ENCODE measurements at regions not wholly inside any gene's neighbourhood (a gene's known extent, or its start where the extent isn't known, plus 50 kb on each side); places are given as distances from the start of the nearest gene placed in this dataset.
"Not testable (repeated sequence)": the region's sequence is repeated elsewhere in the genome, so short reads cannot be mapped to it uniquely, and the experiment has no call there.

DNA sequence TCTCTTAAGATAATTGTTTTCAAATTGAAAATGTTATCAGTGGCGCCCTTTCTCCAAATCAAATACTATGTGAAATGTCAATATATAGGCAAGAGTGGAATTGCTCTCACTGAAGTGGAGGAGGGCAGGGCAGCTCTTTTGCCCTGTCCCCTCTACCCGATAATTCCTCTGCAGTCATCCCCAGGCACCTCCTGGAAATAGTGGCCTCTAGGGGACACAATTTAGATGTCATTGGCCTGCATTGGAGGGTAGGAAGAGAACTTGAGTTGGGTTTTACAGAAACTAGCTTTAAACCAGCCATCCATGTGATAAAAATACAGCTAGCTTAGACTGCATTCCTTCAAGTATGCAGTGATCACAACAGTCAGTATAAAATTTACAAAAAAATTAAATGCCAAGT is 288.9 kb downstream of the EDEM1 start:
- DNase-seq (ENCODE audit: low read depth) = no peak

DNA sequence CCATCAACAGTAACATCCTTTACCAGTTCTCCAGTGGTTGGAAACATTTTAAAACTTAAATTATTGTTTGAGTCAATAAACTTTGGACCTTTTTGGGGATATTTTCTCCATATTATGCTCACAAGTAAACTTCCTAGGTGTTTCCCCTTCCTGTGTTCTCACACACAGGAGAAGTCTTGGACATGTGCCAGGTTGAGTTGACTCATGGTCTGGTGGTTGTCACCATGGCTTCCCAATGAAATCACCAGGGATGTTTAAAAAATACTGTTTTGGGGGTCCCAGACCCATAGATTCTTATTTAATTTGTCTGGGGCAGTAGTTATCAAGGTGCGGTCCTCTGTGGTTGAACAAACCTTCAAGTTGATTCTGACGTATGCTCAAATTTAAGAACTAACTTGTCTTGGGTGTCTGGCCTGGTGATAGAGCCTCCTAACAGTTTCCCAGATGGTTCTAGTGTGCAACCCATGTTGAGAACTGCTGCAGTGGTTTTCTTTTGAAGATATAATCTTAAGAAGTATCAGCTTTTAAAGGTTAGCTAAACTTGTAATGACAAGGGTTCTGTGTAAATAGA is 291.8 kb downstream of the EDEM1 start:
- no peak for DNase-seq (ENCODE audit: low read depth)

DNA sequence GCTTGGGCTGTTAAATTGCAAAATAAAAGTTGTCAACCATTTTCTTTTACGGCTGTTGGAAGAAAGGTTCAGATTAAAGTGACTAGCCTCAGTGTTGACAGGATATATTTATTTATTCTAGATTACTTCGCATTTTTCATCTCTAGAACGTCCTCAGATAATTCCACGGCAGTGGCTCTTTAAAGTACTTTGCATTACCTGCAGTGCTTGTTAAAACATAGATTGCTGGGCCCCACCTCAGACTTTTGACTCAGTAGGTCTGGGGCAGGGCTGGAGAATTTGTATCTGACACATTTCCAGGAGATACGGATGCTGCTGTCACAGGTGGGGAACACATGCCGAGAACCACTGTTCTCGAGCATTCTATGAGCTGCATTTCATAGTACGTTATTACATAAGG is 292.7 kb downstream of the EDEM1 start:
- DNase-seq (ENCODE audit: low read depth) = no peak

DNA sequence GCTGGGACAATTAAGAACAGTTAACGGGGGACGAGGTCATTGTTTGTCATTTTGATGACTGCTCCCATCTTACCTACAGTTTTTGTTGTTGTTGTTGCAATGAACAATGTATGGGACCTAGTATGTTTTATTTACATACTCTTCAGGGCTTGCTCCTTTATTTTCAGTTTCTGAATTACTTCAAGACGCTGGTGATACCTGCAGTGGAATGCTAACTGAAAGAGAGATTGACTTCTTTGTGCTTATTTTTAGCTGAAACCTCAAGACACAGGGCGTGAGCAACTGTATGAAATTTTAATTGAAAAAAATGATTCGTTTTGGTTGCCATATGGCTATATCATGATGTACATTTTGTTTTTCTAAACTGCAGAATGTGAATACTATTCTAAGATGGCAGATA is 297.9 kb downstream of the EDEM1 start:
- DNase-seq (ENCODE audit: low read depth) = no peak

DNA sequence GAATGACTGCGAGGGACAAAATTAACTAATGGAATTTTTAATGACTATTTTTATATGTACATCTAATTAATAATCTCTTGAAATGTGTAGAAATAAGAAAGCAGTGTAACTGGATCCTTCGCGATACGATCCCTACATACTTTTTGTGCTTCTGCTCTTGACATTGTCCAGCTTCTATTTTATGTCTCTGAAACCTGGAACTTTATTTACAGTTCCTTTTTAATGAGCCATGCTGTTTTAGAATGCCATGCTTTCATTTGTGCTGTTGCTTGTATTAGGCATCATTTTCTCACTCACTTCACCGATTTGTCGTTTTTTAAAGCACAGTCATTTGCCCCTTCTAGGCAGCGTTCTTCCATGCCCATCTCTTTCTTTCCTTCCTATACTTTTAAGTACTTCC is 301.3 kb downstream of the EDEM1 start:
- DNase-seq (ENCODE audit: low read depth) = no peak

DNA sequence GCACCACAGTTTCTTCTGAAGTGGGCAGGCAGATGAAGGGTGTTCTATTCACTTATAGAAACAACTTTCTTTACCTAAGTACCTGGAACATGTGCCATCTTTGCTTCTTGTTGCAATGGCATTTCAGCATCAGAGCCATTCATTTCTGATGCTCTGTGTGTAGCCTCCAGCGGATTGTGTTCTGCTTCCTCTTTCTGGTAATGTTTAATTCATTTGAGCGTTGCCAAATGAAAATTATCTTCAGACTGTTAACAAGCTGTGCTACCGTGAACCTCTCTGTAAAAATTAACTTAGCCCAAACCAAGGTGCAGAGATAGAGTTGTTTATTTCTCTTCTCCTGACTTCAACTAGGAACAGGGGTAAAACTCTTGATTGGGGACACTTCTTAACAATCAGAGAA is 302.0 kb downstream of the EDEM1 start:
- DNase-seq (ENCODE audit: low read depth) = no peak

DNA sequence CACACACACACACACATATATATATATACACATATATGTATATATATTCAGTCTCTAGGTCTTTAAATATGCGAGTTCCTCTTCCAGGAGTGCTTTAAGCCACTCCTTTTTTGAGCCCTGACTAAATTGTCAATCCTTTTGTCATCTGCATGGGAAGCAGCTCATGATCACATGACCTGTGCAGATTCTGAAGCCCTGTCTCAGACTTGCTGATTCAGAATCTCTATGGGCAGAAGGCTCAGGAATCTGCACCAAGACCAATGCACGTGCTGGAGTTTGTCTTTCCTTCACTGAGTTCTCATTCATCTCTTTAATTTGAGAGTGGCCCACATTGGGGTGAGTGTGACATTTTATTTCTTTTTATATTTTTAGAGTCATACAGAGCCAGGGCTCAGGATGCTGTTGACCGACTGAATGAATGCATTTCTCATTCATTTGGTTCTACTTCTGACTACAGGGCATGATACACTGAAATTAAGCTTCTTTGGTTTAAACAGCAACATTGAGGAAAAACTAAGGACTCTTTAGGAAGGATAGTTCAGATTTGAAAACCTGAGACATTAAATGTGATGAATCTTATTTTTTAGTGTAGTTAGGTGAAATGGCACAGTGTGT is 307.5 kb downstream of the EDEM1 start:
- DNase-seq (ENCODE audit: low read depth) = no peak

DNA sequence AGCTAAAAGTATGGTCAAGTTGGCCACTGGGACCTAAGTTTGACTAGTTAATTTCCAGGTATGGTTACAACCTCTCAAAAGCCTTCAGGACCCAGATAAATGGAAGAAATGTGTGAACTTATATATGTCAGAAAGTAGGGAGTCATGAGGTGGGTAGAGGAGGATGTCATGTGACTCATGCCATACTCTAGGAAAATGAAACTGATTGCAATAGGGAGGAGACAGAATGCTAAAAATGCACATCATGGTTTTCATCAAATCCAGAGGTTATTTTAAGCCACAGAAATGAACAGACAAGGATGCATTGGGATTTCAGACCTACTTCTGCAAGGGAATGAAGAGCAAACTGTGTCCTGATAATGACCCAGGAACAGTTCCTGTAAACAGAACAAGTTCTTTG is 310.0 kb downstream of the EDEM1 start:
- DNase-seq (ENCODE audit: low read depth) = no peak

DNA sequence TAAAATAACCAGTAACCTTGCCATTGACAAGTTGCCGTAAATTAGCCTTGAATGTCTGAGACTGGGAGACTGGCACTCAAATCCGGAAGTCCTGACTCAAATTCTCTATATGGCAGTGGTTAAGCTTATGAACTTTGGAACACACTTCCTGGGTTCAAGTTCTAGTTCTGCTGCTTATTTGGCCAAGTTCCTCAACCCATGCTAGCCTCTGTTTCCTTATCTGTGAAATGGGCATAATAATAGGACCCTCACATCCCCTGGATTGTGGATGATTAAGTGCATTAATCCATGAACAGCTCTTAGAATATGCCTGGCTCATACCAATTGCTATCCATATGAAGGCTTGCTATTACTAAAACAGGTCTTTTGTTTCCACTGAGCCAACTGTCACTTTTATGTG is 311.5 kb downstream of the EDEM1 start:
- no peak for DNase-seq (ENCODE audit: low read depth)

DNA sequence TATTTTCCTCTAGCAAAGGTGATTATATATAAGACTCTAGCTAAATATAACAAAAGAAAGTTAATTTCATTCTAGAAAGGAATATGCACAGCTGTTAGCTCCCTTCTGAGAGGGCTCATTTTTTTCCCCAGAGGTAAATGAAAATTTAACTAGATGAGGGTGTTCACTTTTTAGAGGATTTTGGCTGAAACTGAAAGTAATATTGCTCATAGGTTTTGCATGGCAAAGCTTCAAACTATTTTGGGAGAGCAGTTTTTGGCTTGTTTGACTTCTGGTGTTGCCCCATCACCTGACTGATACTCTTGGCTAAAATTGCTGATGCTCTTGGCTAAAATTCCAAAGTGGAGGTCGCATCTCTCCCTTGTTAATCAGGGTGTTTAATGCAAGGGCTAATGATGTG is 311.9 kb downstream of the EDEM1 start:
- DNase-seq (ENCODE audit: low read depth) = no peak

DNA sequence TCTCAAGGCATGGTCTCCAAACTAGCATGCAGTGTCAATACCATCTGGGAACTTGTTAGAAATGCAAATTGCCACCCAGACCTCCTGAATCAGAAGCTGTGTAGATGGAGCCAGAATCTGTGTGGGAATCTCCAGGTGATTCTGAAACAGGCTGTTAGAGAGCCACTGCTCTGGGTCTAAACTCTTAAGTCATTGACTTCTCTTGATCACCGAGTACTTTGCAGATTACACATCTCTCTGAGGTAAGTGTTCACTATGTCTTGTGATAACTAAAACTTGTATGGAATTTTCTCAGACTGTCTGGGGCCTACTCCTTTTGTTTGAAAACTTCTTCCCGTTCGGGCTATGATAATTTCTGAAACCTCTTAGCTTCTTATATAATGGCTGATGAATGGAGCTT is 315.6 kb downstream of the EDEM1 start:
- DNase-seq (ENCODE audit: low read depth) = no peak

DNA sequence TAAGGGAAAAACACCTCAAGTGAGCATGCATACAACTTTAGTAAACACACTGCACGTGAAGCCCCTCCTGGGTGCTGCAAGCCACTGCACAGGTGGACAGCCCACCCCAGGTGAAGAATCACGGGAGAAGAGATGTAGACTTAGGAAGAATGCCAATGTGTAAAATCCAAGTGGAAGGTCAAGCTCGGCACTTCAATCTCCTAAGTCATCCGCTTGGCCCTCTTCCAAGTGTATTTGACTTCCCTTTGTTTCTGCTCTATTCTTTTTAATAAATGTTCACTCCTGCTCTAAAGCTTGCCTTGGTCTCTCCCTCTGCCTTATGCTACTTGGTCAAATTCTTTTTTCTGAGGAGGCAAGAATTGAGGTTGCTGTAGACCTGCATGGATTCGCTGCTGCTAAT is 316.6 kb downstream of the EDEM1 start:
- no peak for DNase-seq (ENCODE audit: low read depth)

DNA sequence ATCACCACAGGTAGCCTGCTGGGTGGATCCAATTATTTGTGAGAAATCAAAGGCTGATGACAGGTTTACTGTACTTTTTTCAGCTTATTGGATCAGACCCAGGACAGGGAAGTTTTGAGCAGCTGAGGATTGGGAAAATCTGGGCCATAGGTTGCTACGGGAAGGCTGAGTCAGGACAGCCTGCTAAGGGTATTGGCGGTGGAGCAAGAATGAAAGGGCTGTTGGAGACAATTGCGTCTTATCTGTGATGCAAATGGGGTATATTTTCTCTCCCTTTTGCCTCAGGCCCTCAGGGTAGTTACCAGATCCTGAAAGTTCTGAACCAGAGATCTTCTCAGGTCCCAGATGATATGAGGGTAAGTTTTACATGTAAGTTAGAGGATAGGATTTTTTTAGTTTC is 317.7 kb downstream of the EDEM1 start:
- no peak for DNase-seq (ENCODE audit: low read depth)

DNA sequence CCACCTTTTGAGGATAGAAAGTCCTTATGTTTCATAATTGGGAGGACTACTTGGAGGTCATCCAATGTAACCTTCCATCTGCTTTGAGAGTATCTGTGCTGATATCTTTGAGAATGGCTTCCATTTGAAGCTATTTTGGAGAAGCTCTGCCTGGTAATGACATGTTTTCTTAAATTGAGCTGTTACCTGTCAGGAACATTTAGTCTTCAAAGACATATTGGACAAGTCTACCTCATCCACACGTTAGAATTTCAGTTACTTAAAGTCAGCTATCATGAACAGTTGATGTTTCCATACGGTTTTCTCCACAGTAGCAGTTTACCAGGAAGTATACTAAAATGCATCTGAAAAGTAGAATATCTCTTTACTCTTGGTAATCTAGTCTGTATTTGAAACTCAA is 318.5 kb downstream of the EDEM1 start:
- no peak for DNase-seq (ENCODE audit: low read depth)

DNA sequence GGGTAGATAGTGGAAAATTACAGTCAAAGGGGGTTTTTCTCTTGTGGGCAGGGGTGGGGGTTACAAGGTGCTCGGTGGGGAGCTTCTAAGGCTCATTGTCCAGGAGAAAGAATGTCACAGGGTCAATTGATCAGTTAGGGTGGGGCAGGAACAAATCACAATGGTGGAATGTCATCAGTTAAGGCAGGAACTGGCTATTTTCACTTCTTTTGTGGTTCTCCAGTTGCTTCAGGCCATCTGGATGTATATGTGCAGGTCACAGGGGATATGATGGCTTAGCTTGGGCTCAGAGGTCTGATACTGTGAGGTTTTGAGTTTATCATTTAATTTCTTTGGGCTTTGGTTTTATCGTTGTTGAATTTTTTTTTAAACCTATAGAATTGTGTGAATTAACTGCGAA is 321.4 kb downstream of the EDEM1 start:
- DNase-seq (ENCODE audit: low read depth) = not testable (repeated sequence)

DNA sequence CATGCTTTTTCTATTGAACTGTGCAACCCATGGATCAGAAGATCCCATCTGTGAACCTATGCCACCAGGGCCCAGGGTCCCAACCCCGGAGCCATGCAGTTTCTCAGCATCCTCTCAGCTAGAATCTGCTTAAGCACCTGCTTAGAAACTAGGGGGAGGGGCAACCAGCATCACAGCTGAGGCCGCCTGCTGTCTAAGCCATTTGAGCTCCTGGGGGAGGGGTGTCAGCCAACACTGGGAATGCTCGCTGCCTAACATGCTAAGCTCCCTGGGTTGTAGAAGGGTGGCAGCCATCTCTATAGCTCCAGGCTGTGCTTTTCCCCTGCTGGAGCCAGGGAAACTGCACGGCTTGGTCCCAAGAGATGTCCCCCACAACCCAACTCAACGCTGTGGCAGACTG is 322.8 kb downstream of the EDEM1 start:
- DNase-seq (ENCODE audit: low read depth) = no peak

DNA sequence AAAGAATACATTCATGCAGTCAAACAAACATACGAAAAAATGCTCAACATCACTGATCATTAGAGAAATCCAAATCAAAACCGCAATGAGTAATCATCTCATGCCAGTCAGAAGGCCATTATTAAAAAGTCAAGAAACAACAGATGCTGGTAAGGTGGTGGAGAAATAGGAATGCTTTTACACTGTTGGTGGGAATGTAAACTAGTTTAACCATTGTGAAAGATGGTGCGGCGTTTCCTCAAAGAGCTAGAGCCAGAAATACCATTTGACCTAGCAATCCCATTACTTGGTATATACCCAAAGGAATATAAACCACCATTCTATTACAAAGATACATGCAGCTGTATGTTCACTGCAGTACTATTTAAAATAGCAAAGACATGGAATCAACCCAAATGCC is 330.4 kb downstream of the EDEM1 start:
- no peak for DNase-seq (ENCODE audit: low read depth)

DNA sequence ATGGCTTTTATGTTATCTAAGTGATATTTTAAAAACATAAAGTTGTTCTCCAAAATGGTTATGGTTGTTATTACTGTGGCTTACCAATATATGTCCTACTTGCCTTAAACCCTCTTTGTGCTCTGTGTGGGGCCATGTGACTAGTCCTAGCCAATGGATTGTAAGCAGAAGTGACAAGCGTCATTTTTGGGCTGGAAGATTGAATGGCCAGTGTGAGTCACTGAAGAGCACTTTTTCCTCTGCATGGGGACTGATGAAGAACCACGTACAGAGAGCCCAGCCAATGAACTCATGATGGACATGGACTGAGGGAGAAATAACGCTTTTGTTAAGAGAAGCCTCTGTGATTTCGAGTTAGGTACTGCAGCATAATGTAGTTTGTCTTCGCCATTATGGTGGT is 332.7 kb downstream of the EDEM1 start:
- no peak for DNase-seq (ENCODE audit: low read depth)

DNA sequence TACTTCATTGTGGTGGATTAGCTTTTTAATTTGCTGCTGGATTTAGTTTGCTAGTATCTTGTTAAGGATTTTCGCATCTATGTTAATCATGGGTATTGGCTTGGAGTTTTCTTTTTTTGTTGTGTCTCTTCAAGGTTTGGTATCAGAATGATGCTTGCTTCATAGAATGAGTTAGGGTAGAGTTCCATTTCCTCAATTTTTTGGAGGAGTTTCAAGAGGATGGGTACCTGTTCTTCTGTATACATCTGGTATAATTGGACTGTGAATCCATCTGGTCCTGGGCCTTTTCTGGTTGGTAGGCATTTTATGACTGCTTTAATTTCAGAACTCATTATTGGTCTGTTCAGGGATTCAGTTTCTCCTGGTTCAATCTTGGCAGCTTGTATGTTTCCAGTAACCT is 335.6 kb downstream of the EDEM1 start:
- DNase-seq (ENCODE audit: low read depth) = no peak

DNA sequence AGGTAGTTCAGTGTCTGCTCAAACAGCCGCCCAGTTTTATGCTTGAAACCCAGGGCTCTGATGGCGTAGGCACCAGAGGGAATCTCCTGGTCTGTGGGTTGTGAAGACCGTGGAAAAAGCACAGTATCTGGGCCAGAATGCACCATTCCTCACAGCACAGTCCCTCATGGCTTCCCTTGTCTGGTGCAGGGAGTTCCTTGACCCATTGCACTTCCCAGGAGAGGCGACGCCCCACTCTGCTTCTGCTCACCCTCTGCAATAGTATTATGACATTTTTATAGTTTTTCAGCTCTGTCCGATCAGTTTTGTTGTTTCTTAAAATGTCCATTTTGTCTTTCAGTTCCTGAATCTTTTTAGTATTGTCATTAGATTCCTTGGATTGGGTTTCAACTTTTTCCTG is 343.5 kb downstream of the EDEM1 start:
- DNase-seq (ENCODE audit: low read depth) = no peak

DNA sequence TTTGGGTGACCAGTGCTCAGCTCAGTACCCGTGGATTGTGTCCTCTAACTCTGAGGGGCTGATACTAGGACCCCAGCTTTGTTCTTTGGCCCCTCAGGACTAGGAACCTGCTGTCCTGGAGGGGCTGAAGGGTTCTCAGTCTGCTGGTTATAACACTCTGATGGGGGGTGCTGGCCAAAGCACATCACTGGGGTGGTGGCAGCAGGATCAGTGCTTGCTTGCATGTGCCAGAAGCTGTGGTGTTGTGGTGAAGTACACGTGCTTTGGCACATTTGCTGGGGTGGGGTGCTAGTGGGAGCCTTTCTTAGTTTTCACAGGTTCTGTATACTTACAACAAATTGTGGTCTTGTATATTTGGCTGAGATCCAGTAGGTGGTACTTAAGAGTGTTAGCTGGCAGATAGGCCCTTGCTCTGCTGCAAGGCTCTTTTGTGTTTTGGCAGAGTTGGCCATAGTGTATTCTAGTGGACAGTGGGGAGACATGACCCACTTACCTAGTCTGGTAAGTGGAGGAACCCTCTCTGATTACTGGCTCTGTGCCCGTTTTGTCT is 344.3 kb downstream of the EDEM1 start:
- DNase-seq (ENCODE audit: low read depth) = no peak

DNA sequence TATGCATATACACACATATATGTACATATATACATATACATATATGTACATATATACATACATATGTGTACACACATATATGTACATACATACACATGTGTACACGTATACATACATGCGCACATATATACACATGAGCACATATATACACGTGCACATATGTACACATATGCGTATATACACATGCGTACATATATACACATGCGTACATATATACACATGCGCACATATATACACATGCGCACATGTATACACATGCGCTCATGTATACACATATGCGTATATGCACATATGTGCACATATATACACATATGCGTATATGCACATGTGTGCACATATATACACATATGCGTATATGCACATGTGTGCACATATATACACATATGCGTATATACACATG is 353.0 kb downstream of the EDEM1 start:
- DNase-seq (ENCODE audit: low read depth) = no peak

DNA sequence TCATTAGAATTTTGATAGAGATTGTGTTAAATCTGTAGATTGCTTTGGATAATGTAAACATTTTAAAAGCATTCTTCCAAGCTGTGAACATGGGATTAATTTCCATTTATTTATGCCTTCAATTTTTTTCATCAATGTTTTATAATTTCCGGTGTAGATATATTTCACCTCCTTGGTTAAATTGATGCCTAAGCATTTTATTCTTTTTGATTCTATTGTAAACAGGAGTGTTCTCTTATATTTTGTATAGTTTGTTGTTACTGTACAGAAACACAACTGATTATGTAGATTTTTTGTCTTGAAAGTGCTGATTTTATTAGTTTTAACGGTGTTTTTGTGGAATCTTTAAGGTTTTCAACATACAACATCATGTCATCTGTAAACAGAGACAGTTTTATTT is 355.0 kb downstream of the EDEM1 start:
- no peak for DNase-seq (ENCODE audit: low read depth)

DNA sequence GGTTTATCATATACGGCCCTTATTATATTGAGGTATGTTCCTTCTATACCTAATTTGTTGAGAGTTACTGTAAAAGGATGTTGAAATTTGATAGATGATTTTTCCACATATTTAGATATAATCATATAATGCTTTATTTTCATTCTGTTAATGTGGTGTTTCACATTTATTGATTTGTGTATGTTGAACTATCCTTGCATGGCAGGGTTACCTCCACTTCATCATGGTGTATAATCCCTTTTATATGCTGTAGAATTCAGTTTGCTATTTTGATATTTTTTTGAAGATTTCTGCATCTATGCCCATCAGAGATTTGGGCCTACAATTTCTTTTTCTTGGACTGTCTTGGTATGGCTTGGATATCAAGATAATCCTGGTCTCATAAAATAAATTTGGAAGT is 355.5 kb downstream of the EDEM1 start:
- DNase-seq (ENCODE audit: low read depth) = no peak

Measured in non-pigmented ciliary epithelial cell (primary cell).